ENCODE measurements at regions not wholly inside any gene's neighbourhood (a gene's known extent, or its start where the extent isn't known, plus 50 kb on each side); places are given as distances from the start of the nearest gene placed in this dataset.

- TF ChIP-seq CTCF (conservative IDR thresholded peaks at IDR 0.05 in 1 of 2, IDR thresholded peaks at IDR 0.05 in 1 of 2; ENCODE audit: low read depth in 1 of 2, low read length in 2 of 2), result no peak
- TF ChIP-seq EZH2 (IDR thresholded peaks at IDR 0.05; ENCODE audit: low read length, missing control alignments), result no peak
Observed at GRCh38 chr1:60145771-60146170, 72.2 kb upstream of the C1orf87 start.

Data from fibroblast of lung (primary cell).